ENCODE measurements at regions not wholly inside any gene's neighbourhood (a gene's known extent, or its start where the extent isn't known, plus 50 kb on each side); places are given as distances from the start of the nearest gene placed in this dataset.

DNA sequence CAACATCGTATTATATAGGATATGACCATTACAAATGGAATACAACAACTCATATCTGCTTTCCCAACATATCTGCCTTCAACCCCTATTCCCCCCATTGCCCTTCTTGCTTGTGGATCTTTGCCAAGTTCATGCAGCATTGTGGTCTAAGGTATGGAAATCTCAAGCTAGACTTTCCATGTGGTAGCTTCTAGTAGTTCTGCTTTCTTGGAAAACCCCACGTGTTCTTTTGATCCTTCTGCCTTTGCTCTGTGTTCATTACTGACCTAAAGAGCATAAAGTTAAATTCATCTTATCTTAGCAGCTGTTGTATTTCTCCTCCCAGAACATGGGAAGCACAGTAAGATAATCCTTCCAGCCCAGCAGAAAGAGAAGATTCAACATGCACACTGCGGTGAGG lies 202.0 kb upstream of the SALL1 start:
- H3K36me3 ChIP-seq: no peaks in the 10 kb centered on the region
- H3K27me3 ChIP-seq: no peaks in the 10 kb centered on the region
- H3K9me3 ChIP-seq: no peaks in the 10 kb centered on the region
- H3K4me3 ChIP-seq: no peak overlapping the region
- no peaks in the 10 kb centered on the region for H3K4me1 ChIP-seq
- TF ChIP-seq, protein P1, sequence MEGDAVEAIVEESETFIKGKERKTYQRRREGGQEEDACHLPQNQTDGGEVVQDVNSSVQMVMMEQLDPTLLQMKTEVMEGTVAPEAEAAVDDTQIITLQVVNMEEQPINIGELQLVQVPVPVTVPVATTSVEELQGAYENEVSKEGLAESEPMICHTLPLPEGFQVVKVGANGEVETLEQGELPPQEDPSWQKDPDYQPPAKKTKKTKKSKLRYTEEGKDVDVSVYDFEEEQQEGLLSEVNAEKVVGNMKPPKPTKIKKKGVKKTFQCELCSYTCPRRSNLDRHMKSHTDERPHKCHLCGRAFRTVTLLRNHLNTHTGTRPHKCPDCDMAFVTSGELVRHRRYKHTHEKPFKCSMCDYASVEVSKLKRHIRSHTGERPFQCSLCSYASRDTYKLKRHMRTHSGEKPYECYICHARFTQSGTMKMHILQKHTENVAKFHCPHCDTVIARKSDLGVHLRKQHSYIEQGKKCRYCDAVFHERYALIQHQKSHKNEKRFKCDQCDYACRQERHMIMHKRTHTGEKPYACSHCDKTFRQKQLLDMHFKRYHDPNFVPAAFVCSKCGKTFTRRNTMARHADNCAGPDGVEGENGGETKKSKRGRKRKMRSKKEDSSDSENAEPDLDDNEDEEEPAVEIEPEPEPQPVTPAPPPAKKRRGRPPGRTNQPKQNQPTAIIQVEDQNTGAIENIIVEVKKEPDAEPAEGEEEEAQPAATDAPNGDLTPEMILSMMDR (IDR thresholded peaks at IDR 0.05): no peak
- no peak overlapping the region for H3K27ac ChIP-seq
- DNase-seq (ENCODE audit: low spot score): no peak

DNA sequence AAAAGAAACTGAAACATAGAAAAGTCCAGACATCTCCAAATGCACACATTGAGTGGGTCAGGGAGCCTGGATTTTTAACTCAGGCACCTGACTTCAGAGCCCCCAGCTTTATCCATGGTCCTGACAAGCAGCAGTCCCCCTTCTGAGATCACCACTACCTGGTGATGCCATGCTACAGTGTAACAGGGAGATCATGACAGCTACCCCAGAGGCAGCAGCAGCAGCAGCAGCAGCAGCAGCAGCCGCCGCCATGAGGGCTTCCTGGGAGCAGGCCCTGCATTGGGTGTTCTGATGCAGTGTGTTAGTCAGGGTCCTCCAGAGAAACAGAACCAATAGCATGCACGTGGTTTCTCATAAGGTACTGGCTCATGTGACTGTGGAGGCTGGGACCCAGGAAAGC lies 198.6 kb upstream of the SALL1 start:
- TF ChIP-seq, protein P1 (IDR thresholded peaks at IDR 0.05): no peak
- no peak overlapping the region for H3K4me3 ChIP-seq
- no peaks in the 10 kb centered on the region for H3K27me3 ChIP-seq
- no peaks in the 10 kb centered on the region for H3K4me1 ChIP-seq
- no peaks in the 10 kb centered on the region for H3K9me3 ChIP-seq
- no peak overlapping the region for H3K27ac ChIP-seq
- no peak for DNase-seq (ENCODE audit: low spot score)
- H3K36me3 ChIP-seq: no peaks in the 10 kb centered on the region

DNA sequence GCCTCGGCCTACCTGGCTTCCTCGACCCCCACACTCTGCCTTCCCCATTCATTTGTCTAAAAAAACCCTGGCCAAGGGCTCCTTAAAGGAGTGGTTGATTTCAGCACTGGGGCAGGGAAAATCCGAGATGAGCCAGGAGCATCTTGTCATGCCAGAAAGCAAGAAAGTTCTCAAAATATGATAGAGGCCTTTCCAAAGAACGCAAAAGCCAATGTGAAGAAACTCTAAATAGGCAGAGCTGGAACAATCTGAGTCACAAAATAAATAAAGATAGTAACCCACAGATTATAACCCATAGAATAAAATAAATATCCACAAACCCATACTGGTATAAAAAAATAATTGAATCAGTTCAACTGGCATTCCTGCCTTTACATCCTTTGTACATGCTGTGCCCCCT lies 192.3 kb upstream of the SALL1 start:
- Histone ChIP-seq H3K36me3 (no peaks in the 10 kb centered on the region), H3K27me3 (no peaks in the 10 kb centered on the region), H3K4me1 (no peaks in the 10 kb centered on the region), H3K9me3 (no peaks in the 10 kb centered on the region), H3K27ac (no peak overlapping the region), H3K4me3 (no peak overlapping the region)
- TF ChIP-seq, protein P1 (IDR thresholded peaks at IDR 0.05): no peak
- no peak for DNase-seq (ENCODE audit: low spot score)

DNA sequence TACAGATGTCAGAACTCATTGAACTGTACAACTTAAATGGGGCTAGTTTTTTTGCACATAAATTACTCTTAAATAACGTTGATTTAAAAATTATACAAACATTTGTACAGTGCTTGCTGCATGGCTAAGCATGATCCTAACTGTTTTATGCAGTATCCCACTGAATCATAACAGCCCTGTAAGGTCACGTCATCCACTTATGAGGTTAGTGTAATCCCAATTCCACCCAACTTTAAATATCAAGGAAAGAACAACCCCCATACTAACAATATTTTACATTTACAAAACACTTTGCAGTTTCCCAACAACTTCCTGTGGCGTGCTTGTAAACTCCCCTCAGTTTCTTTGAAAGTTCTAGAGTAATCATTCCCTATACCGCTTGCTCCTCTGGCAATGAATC lies 190.1 kb upstream of the SALL1 start:
- TF ChIP-seq, protein P1 (IDR thresholded peaks at IDR 0.05): no peak
- Histone ChIP-seq H3K4me3 (no peak overlapping the region), H3K36me3 (no peaks in the 10 kb centered on the region), H3K27me3 (no peaks in the 10 kb centered on the region), H3K27ac (no peak overlapping the region), H3K4me1 (no peaks in the 10 kb centered on the region), H3K9me3 (no peaks in the 10 kb centered on the region)
- DNase-seq (ENCODE audit: low spot score): no peak

DNA sequence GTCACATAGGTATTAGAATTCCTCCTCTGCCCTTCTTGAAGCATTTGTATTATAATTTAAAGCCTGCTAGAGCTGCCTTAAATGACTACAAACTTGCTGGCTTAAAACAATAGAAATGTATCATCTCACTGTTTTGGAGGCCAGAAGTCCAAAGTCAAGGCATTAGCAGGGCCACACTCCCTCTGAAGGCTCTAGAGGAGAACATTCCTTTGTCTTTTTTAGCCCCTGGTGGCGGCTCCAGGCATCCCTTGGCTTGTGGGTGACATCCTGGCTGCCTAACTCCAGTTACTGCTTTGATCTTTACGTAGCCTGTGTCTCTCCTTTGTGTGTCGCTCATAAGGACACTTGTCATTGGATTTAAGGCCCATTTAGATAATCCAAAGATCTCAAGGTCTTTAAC lies 186.6 kb upstream of the SALL1 start:
- Histone ChIP-seq H3K27me3 (no peaks in the 10 kb centered on the region), H3K4me3 (no peak overlapping the region), H3K4me1 (no peaks in the 10 kb centered on the region), H3K27ac (no peak overlapping the region), H3K36me3 (no peaks in the 10 kb centered on the region), H3K9me3 (no peaks in the 10 kb centered on the region)
- TF ChIP-seq, protein P1 (IDR thresholded peaks at IDR 0.05): no peak
- DNase-seq (ENCODE audit: low spot score): no peak

DNA sequence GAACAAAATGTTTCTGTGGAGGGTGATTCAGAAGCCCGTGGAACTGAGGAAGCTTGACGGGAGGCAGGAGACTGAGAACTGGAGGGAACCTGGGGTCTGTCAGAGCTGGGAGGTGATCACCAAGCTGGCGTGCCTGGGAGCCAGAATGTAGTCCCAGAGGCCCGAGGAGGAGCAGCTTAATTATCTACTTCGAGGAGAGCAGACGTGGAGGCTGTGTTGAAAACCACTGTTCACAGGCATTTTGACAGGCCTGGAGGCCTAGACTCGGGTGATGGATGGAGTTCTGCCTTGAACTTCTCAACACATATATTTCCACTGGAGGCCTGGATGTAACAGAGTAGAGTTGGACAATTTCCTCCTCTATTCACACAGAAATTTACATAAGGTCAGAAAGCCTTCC lies 177.7 kb upstream of the SALL1 start:
- TF ChIP-seq, protein P1 (IDR thresholded peaks at IDR 0.05): no peak
- Histone ChIP-seq H3K36me3 (no peaks in the 10 kb centered on the region), H3K4me3 (no peak overlapping the region), H3K9me3 (no peaks in the 10 kb centered on the region), H3K27me3 (no peaks in the 10 kb centered on the region), H3K27ac (no peak overlapping the region), H3K4me1 (no peaks in the 10 kb centered on the region)
- DNase-seq (ENCODE audit: low spot score): no peak
